HEK293 (cell line): ENCODE measurements at regions not wholly inside any gene's neighbourhood (a gene's known extent, or its start where the extent isn't known, plus 50 kb on each side); places are given as distances from the start of the nearest gene placed in this dataset.

Experiments
- CTCF ChIA-PET: fragments of 350-600 bp; formaldehyde crosslinking; extraction: SDS; loops from one replicate; lab custom pipeline; 2021; ENCODE audit warnings: antibody characterized with exemption; lab: Yijun Ruan, JAX
- POLR2A ChIA-PET: fragments of 300-600 bp; formaldehyde crosslinking; extraction: SDS; loops from one replicate; lab custom pipeline; 2020; ENCODE audit warnings: antibody characterized with exemption, inconsistent platforms; lab: Yijun Ruan, JAX
- H3K27ac ChIP-seq: fragments of 200-500 bp; sonication (Bioruptor generic); 2 replicates; pipeline ENCODE4 v1.5.1; 2014; ENCODE audit warnings: low read depth, low read length, control low read depth, inconsistent platforms; ENCODE audit errors: extremely low read depth
- H3K36me3 ChIP-seq, 2 experiments: fragments of 200-500 bp in 1 of 2; sonication (Bioruptor generic) in 1 of 2; 1 replicate in 1 of 2; 2 replicates in 1 of 2; pipeline ENCODE4 v1.5.1; 2014 to 2017; ENCODE audit warnings: inconsistent platforms in 2 of 2, low read length in 2 of 2; ENCODE audit not compliant: control insufficient read depth in 2 of 2, insufficient read depth in 1 of 2
- H3K4me1 ChIP-seq: fragments of 200-500 bp; sonication (Bioruptor generic); 2 replicates; pipeline ENCODE4 v1.5.1; 2014; ENCODE audit warnings: mild to moderate bottlenecking, low read length, inconsistent platforms; ENCODE audit not compliant: control insufficient read depth, insufficient read depth
- H3K4me3 ChIP-seq: 2 replicates; pipeline ENCODE4 v1.5.1; 2011; ENCODE audit warnings: low read depth, mild to moderate bottlenecking, control low read depth, low read length, moderate library complexity
- H3K9me3 ChIP-seq: fragments of 200-500 bp; sonication (Bioruptor generic); 2 replicates; pipeline ENCODE4 v1.5.1; 2014; ENCODE audit warnings: low read depth, low read length, inconsistent platforms; ENCODE audit not compliant: control insufficient read depth, insufficient read depth
- FEZF1 ChIP-seq: fragments of 450-650 bp; formaldehyde crosslinking; IDR thresholded peaks from 2 replicates; pipeline ENCODE4 v1.5.1; 2016; ENCODE audit warnings: missing biosample characterization, missing genetic modification characterization
- HOXC10 ChIP-seq: sonication (generic); formaldehyde crosslinking; IDR thresholded peaks from 2 replicates; pipeline ENCODE4 v1.8.1; 2023; ENCODE audit warnings: mild to moderate bottlenecking, missing genetic modification reagents
- MEIS1 ChIP-seq: sonication (generic); formaldehyde crosslinking; IDR thresholded peaks from 2 replicates; pipeline ENCODE4 v1.8.1; 2022; ENCODE audit warnings: missing genetic modification reagents, mild to moderate bottlenecking, borderline replicate concordance
- SCRT1 ChIP-seq: fragments of 450-650 bp; formaldehyde crosslinking; IDR thresholded peaks from 2 replicates; pipeline ENCODE4 v1.5.1; 2016; ENCODE audit warnings: missing biosample characterization, missing genetic modification characterization, borderline replicate concordance
- SP7 ChIP-seq: fragments of 450-650 bp; formaldehyde crosslinking; IDR thresholded peaks from 2 replicates; pipeline ENCODE4 v1.5.1; 2016; ENCODE audit warnings: missing biosample characterization, missing genetic modification characterization
- ZBTB1 ChIP-seq: fragments of 450-650 bp; formaldehyde crosslinking; IDR thresholded peaks from 2 replicates; pipeline ENCODE4 v1.5.1; 2016; ENCODE audit warnings: missing biosample characterization, missing genetic modification characterization
- ZFP37 ChIP-seq: fragments of 450-650 bp; formaldehyde crosslinking; IDR thresholded peaks from 2 replicates; pipeline ENCODE4 v1.5.1; 2016; ENCODE audit warnings: missing biosample characterization, missing genetic modification characterization
- ZNF114 ChIP-seq: fragments of 450-650 bp; formaldehyde crosslinking; IDR thresholded peaks from 2 replicates; pipeline ENCODE4 v1.5.0; 2017; ENCODE audit warnings: missing biosample characterization, missing genetic modification characterization
- ZNF132 ChIP-seq: fragments of 450-650 bp; formaldehyde crosslinking; IDR thresholded peaks from 2 replicates; pipeline ENCODE4 v1.5.1; 2017; ENCODE audit warnings: missing biosample characterization, missing genetic modification characterization, borderline replicate concordance
- ZNF2 ChIP-seq: fragments of 450-650 bp; formaldehyde crosslinking; IDR thresholded peaks from 2 replicates; pipeline ENCODE4 v1.5.1; 2016; ENCODE audit warnings: missing biosample characterization, missing genetic modification characterization
- ZNF211 ChIP-seq: fragments of 450-650 bp; formaldehyde crosslinking; IDR thresholded peaks from 2 replicates; pipeline ENCODE4 v1.5.1; 2016; ENCODE audit warnings: low read depth, missing biosample characterization, missing genetic modification characterization
- ZNF214 ChIP-seq: fragments of 450-650 bp; formaldehyde crosslinking; IDR thresholded peaks from 2 replicates; pipeline ENCODE4 v1.5.1; 2017; ENCODE audit warnings: missing biosample characterization, mild to moderate bottlenecking, missing genetic modification characterization, borderline replicate concordance
- ZNF354C ChIP-seq: fragments of 450-650 bp; formaldehyde crosslinking; IDR thresholded peaks from 2 replicates; pipeline ENCODE4 v1.5.1; 2016; ENCODE audit warnings: missing biosample characterization, missing genetic modification characterization, low read depth, borderline replicate concordance
- ZNF501 ChIP-seq: fragments of 450-650 bp; formaldehyde crosslinking; IDR thresholded peaks from 2 replicates; pipeline ENCODE4 v1.5.1; 2016; ENCODE audit warnings: missing biosample characterization, missing genetic modification characterization
- ZNF544 ChIP-seq: fragments of 450-650 bp; formaldehyde crosslinking; IDR thresholded peaks from 2 replicates; pipeline ENCODE4 v1.5.0; 2017; ENCODE audit warnings: missing biosample characterization, missing genetic modification characterization
- ZNF610 ChIP-seq: fragments of 450-650 bp; formaldehyde crosslinking; IDR thresholded peaks from 2 replicates; pipeline ENCODE4 v1.5.1; 2016; ENCODE audit warnings: missing biosample characterization, missing genetic modification characterization, borderline replicate concordance
- ZNF76 ChIP-seq: fragments of 450-650 bp; formaldehyde crosslinking; IDR thresholded peaks from 2 replicates; pipeline ENCODE4; 2016; ENCODE audit warnings: low read depth, missing biosample characterization, missing genetic modification characterization, borderline replicate concordance
- ZNF837 ChIP-seq: fragments of 450-650 bp; formaldehyde crosslinking; IDR thresholded peaks from 2 replicates; pipeline ENCODE4 v1.5.1; 2016; ENCODE audit warnings: missing biosample characterization, missing genetic modification characterization
- ZNF843 ChIP-seq: fragments of 450-650 bp; formaldehyde crosslinking; IDR thresholded peaks from 2 replicates; pipeline ENCODE4 v1.5.1; 2016; ENCODE audit warnings: missing biosample characterization, missing genetic modification characterization
- ZSCAN30 ChIP-seq: fragments of 450-650 bp; IDR thresholded peaks from 2 replicates; pipeline ENCODE4 v1.5.1; 2018; ENCODE audit warnings: missing biosample characterization, mild to moderate bottlenecking, missing genetic modification characterization, moderate library complexity
- TF ChIP-seq, protein P1 (sequence below): sonication (generic); formaldehyde crosslinking; IDR thresholded peaks from 2 replicates; pipeline ENCODE4 v1.8.1; 2022; ENCODE audit warnings: mild to moderate bottlenecking, moderate library complexity, missing genetic modification reagents
- TF ChIP-seq, protein P2 (sequence below): fragments of 450-650 bp; formaldehyde crosslinking; IDR thresholded peaks from 2 replicates; pipeline ENCODE4 v1.5.1; 2016; ENCODE audit warnings: missing biosample characterization, missing genetic modification characterization
- TF ChIP-seq, protein P3 (sequence below): fragments of 450-650 bp; formaldehyde crosslinking; IDR thresholded peaks from 2 replicates; pipeline ENCODE4 v1.5.1; 2016; ENCODE audit warnings: missing biosample characterization, missing genetic modification characterization
- TF ChIP-seq, protein P4 (sequence below): fragments of 450-650 bp; formaldehyde crosslinking; IDR thresholded peaks from 2 replicates; pipeline ENCODE4 v1.5.1; 2016; ENCODE audit warnings: missing biosample characterization, missing genetic modification characterization
- TF ChIP-seq, protein P5 (sequence below): fragments of 450-650 bp; formaldehyde crosslinking; IDR thresholded peaks from 2 replicates; pipeline ENCODE4 v1.5.1; 2016; ENCODE audit warnings: missing biosample characterization, missing genetic modification characterization
- TF ChIP-seq, protein P6 (sequence below): fragments of 450-650 bp; formaldehyde crosslinking; IDR thresholded peaks from 2 replicates; pipeline ENCODE4 v1.5.1; 2016; ENCODE audit warnings: missing biosample characterization, missing genetic modification characterization
- TF ChIP-seq, protein P7 (sequence below): fragments of 450-650 bp; formaldehyde crosslinking; IDR thresholded peaks from 2 replicates; pipeline ENCODE4 v1.5.1; 2017; ENCODE audit warnings: missing biosample characterization, mild to moderate bottlenecking, missing genetic modification characterization, moderate library complexity

DNA sequence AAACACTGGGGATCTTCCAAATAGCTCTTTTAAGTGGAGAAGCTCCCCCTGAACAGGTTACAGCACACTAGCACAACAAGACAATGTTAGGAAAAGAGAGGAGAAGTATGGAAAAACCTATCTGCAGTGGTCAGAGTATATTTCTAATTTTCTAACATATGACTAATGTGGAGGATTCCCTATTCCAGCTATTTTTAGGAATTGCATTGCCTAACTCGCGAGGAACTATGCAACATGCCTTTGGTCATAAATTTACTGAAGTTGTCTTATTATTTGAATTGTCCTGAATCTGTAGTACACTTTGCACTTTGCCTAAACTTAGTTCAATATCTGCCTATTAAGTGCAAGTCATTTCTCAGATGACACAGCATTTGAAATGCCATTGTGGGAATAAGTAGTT lies 381.4 kb downstream of the CCDC85A start:
- H3K4me1 ChIP-seq, result no peaks in the 10 kb centered on the region
- TF ChIP-seq ZNF610 (tag by site-specific recombination) (no peak), ZNF132 (no peak), ZNF501 (tag by site-specific recombination) (no peak), ZNF76 (no peak), MEIS1 (CRISPR knock-in tag) (no peak), ZNF837 (tag by site-specific recombination) (no peak), ZNF114 (tag by site-specific recombination) (no peak), ZFP37 (tag by site-specific recombination) (no peak), FEZF1 (tag by site-specific recombination) (no peak), ZSCAN30 (tag by site-specific recombination) (no peak), ZNF214 (tag by site-specific recombination) (no peak), ZNF2 (no peak), SCRT1 (tag by site-specific recombination) (no peak), ZBTB1 (tag by site-specific recombination) (no peak)
- TF ChIP-seq, protein P1, sequence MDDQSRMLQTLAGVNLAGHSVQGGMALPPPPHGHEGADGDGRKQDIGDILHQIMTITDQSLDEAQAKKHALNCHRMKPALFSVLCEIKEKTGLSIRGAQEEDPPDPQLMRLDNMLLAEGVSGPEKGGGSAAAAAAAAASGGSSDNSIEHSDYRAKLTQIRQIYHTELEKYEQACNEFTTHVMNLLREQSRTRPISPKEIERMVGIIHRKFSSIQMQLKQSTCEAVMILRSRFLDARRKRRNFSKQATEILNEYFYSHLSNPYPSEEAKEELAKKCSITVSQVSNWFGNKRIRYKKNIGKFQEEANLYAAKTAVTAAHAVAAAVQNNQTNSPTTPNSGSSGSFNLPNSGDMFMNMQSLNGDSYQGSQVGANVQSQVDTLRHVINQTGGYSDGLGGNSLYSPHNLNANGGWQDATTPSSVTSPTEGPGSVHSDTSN (CRISPR knock-in tag), result no peak
- TF ChIP-seq, protein P2, sequence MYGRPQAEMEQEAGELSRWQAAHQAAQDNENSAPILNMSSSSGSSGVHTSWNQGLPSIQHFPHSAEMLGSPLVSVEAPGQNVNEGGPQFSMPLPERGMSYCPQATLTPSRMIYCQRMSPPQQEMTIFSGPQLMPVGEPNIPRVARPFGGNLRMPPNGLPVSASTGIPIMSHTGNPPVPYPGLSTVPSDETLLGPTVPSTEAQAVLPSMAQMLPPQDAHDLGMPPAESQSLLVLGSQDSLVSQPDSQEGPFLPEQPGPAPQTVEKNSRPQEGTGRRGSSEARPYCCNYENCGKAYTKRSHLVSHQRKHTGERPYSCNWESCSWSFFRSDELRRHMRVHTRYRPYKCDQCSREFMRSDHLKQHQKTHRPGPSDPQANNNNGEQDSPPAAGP, result no peak
- TF ChIP-seq, protein P3, sequence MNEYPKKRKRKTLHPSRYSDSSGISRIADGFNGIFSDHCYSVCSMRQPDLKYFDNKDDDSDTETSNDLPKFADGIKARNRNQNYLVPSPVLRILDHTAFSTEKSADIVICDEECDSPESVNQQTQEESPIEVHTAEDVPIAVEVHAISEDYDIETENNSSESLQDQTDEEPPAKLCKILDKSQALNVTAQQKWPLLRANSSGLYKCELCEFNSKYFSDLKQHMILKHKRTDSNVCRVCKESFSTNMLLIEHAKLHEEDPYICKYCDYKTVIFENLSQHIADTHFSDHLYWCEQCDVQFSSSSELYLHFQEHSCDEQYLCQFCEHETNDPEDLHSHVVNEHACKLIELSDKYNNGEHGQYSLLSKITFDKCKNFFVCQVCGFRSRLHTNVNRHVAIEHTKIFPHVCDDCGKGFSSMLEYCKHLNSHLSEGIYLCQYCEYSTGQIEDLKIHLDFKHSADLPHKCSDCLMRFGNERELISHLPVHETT (tag by site-specific recombination), result no peak
- TF ChIP-seq, protein P4, sequence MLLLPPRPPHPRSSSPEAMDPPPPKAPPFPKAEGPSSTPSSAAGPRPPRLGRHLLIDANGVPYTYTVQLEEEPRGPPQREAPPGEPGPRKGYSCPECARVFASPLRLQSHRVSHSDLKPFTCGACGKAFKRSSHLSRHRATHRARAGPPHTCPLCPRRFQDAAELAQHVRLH (tag by site-specific recombination), result no peak
- POLR2A ChIA-PET, result no interaction called here
- no peak overlapping the region for H3K27ac ChIP-seq
- no peaks in the 10 kb centered on the region for H3K9me3 ChIP-seq
- no peaks in the 10 kb centered on the region for H3K36me3 ChIP-seq
- H3K4me3 ChIP-seq, result no peak overlapping the region
- CTCF ChIA-PET, result no interaction called here

DNA sequence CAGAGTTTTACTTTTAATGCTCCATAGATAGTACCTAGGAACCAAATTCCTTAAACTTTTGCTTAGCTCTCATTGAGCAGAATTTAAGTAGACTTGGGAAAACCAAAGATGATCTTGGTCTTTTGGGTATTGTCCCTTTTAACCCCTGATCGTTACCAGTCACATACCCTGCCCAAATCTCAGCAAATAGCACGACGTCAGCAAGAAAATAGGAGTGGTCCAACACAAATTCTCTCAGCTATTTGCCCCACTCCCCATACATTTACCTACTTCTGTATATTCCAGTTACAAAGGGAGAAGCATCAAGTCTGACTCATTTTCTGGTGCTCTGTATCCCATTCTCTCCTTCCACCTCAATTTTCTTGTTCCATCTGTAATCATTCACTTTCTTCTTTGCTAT lies 387.3 kb downstream of the CCDC85A start:
- Histone ChIP-seq H3K4me3 (no peak overlapping the region), H3K27ac (no peak overlapping the region), H3K9me3 (no peaks in the 10 kb centered on the region), H3K36me3 (no peaks in the 10 kb centered on the region), H3K4me1 (no peaks in the 10 kb centered on the region)
- ChIA-PET CTCF (interaction anchor here (1.3 kb wide), 1 partner anchor 379 kb away, joined by 4 read pairs; no protein-coding TSS in a partner anchor), POLR2A (no interaction called here)
- TF ChIP-seq, protein P5, sequence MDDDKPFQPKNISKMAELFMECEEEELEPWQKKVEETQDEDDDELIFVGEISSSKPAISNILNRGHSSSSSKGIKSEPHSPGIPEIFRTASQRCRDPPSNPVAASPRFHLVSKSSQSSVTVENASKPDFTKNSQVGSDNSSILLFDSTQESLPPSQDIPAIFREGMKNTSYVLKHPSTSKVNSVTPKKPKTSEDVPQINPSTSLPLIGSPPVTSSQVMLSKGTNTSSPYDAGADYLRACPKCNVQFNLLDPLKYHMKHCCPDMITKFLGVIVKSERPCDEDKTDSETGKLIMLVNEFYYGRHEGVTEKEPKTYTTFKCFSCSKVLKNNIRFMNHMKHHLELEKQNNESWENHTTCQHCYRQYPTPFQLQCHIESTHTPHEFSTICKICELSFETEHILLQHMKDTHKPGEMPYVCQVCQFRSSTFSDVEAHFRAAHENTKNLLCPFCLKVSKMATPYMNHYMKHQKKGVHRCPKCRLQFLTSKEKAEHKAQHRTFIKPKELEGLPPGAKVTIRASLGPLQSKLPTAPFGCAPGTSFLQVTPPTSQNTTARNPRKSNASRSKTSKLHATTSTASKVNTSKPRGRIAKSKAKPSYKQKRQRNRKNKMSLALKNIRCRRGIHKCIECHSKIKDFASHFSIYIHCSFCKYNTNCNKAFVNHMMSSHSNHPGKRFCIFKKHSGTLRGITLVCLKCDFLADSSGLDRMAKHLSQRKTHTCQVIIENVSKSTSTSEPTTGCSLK (tag by site-specific recombination), result no peak
- TF ChIP-seq ZNF2 (no peak), ZNF843 (tag by site-specific recombination) (no peak), ZNF211 (tag by site-specific recombination) (no peak), HOXC10 (CRISPR knock-in tag) (no peak), ZNF544 (tag by site-specific recombination) (no peak), SP7 (no peak), ZNF354C (no peak)
- TF ChIP-seq, protein P6, sequence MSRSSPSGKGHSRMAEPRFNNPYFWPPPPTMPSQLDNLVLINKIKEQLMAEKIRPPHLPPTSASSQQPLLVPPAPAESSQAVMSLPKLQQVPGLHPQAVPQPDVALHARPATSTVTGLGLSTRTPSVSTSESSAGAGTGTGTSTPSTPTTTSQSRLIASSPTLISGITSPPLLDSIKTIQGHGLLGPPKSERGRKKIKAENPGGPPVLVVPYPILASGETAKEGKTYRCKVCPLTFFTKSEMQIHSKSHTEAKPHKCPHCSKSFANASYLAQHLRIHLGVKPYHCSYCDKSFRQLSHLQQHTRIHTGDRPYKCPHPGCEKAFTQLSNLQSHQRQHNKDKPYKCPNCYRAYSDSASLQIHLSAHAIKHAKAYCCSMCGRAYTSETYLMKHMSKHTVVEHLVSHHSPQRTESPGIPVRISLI (tag by site-specific recombination), result no peak
- TF ChIP-seq, protein P7, sequence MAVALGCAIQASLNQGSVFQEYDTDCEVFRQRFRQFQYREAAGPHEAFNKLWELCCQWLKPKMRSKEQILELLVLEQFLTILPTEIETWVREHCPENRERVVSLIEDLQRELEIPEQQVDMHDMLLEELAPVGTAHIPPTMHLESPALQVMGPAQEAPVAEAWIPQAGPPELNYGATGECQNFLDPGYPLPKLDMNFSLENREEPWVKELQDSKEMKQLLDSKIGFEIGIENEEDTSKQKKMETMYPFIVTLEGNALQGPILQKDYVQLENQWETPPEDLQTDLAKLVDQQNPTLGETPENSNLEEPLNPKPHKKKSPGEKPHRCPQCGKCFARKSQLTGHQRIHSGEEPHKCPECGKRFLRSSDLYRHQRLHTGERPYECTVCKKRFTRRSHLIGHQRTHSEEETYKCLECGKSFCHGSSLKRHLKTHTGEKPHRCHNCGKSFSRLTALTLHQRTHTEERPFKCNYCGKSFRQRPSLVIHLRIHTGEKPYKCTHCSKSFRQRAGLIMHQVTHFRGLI (tag by site-specific recombination), result no peak
